ENCODE measurements at regions not wholly inside any gene's neighbourhood (a gene's known extent, or its start where the extent isn't known, plus 50 kb on each side); places are given as distances from the start of the nearest gene placed in this dataset.

DNA sequence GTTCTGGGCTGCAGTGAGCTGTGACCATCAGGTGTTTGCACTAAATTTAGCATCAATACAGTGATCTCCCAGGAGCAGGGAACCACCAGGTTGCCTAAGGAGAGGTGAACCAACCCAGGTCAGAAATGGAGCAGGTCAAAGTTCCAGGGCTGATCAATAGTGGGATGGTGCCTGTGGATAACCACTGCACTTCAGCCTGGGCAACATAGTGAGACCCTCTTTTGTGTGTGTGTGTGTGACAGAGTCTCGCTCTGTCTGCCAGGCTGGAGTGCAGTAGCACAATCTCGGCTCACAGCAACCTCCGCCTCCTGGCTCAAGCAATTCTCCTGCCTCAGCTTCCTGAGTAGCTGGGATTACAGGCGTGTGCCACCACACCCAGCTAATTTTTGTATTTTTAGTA lies 163.7 kb upstream of the SERTAD2 start:
- H3K9me3 ChIP-seq = no peaks in the 10 kb centered on the region
- TF ChIP-seq POLR2A (IDR thresholded peaks at IDR 0.05) (no peak), CTCF (IDR thresholded peaks at IDR 0.05) (no peak), EP300 (IDR thresholded peaks at IDR 0.05) (no peak)
- WGBS, 3 donors = 95 to 100% (median 96%) methylated on average over 4 of the region's 4 CpGs
- H3K4me3 ChIP-seq = no peak overlapping the region
- DNase-seq = no peak
- no peaks in the 10 kb centered on the region for H3K4me1 ChIP-seq (ENCODE audit: insufficient read depth)
- H3K27ac ChIP-seq = no peak overlapping the region
- no peaks in the 10 kb centered on the region for H3K36me3 ChIP-seq
- intact Hi-C loops (cut with DNase I) = no loop called here
- no peaks in the 10 kb centered on the region for H3K27me3 ChIP-seq

DNA sequence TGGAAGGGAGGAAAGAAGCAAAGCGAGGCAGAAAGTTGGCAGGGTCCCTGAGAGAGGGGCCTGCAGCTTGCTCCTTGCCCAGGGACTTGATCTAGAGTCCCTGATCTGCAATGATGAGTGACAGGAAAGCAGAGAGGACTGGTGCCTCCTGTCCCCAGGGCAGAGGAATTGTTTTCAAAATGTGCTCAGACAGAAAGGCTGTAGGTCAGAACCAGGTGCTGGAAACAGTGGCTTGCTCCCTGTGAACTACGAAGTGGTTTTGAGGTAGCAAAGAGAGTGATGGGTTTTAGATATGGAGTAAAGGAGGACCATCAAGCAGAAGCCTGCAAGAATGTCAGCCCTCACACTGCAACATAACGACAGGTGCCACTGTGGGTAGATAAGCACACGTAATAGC lies 164.9 kb upstream of the SERTAD2 start:
- no peaks in the 10 kb centered on the region for H3K9me3 ChIP-seq
- no peaks in the 10 kb centered on the region for H3K36me3 ChIP-seq
- intact Hi-C loops (cut with DNase I) = no loop called here
- H3K27ac ChIP-seq = no peak overlapping the region
- no peak overlapping the region for H3K4me3 ChIP-seq
- H3K27me3 ChIP-seq = no peaks in the 10 kb centered on the region
- H3K4me1 ChIP-seq (ENCODE audit: insufficient read depth) = no peaks in the 10 kb centered on the region
- no peak for TF ChIP-seq POLR2A (IDR thresholded peaks at IDR 0.05)
- TF ChIP-seq CTCF (IDR thresholded peaks at IDR 0.05) = no peak
- TF ChIP-seq EP300 (IDR thresholded peaks at IDR 0.05) = no peak
- DNase-seq = no peak
- WGBS, 3 donors = 42 to 56% (median 43%) methylated on average over 4 of the region's 4 CpGs

GRCh38 chr2:64819361-64819760 lies 165.6 kb upstream of the SERTAD2 start:
- intact Hi-C loops (cut with DNase I) = no loop called here
- no peak overlapping the region for H3K27ac ChIP-seq
- no peaks in the 10 kb centered on the region for H3K9me3 ChIP-seq
- H3K36me3 ChIP-seq = no peaks in the 10 kb centered on the region
- no peak for DNase-seq
- H3K27me3 ChIP-seq = no peaks in the 10 kb centered on the region
- no peak for TF ChIP-seq POLR2A (IDR thresholded peaks at IDR 0.05)
- no peak for TF ChIP-seq CTCF (IDR thresholded peaks at IDR 0.05)
- TF ChIP-seq EP300 (IDR thresholded peaks at IDR 0.05) = no peak
- no peaks in the 10 kb centered on the region for H3K4me1 ChIP-seq (ENCODE audit: insufficient read depth)
- WGBS, 3 donors = 64 to 79% (median 70%) methylated on average over 2 of the region's 2 CpGs
- no peak overlapping the region for H3K4me3 ChIP-seq

DNA sequence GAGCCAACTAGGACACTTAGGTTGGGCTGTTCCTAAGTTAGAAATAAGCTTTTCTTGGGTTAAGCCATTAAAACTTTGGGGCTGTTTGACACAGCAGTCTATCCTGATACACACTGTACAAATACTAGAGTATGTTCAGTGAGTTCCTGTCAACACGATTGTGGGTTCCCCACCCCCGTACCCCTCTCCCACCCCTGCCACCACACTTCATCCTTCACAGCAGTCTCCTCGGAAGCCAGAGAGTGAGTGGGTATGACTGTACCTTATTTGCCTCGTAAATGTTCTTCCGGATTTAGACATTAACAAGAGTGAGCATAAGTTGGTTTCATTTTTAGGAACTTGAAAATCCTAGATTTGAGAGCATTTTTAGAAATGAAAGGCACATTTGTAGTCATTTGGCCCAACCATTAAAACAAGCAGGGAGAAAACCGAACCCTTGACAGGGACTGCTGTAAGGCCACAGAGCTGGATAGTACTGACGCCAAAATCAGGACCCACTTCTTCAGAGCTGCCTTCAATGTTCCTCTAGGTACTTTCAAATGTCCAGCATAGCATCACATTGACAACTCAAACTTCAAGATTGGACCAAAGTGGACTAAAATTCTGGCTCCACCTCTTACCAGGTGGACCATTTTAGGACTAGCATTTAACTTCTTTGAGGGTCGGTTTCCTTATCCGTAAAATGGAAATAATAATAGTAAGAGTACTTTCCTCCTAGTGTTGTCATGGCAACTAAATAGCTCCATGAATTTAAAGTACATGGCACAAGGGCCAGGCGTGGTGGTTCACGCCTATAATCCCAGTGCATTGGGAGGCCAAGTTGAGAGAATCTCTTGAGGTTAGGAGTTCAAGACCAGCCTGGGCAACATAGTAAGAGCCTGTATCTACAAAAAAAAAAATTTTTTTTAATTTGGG lies 166.3 kb upstream of the SERTAD2 start:
- H3K9me3 ChIP-seq = no peaks in the 10 kb centered on the region
- H3K4me3 ChIP-seq = no peak overlapping the region
- TF ChIP-seq CTCF (IDR thresholded peaks at IDR 0.05) (no peak), EP300 (IDR thresholded peaks at IDR 0.05) (no peak), POLR2A (IDR thresholded peaks at IDR 0.05) (no peak)
- intact Hi-C loops (cut with DNase I) = no loop called here
- DNase-seq = no peak
- H3K27ac ChIP-seq = no peak overlapping the region
- WGBS, 3 donors = 86 to 89% (median 87%) methylated on average over 11 of the region's 11 CpGs
- no peaks in the 10 kb centered on the region for H3K27me3 ChIP-seq
- no peaks in the 10 kb centered on the region for H3K4me1 ChIP-seq (ENCODE audit: insufficient read depth)
- no peaks in the 10 kb centered on the region for H3K36me3 ChIP-seq
